ENCODE measurements at regions not wholly inside any gene's neighbourhood (a gene's known extent, or its start where the extent isn't known, plus 50 kb on each side); places are given as distances from the start of the nearest gene placed in this dataset.

GRCh38 chrX:110966091-110966454 is 129.9 kb upstream of the PAK3 start (continued):
- TF ChIP-seq CEBPZ (IDR thresholded peaks at IDR 0.05; ENCODE audit: low read depth, low read length) (no peak), FOXM1 (IDR thresholded peaks at IDR 0.05; ENCODE audit: low read depth, low read length) (no peak), MYB (IDR thresholded peaks at IDR 0.05; ENCODE audit: borderline replicate concordance, low read depth, low read length) (no peak)

- ChIA-PET SMC1A (ENCODE audit: uncharacterized antibody, unreplicated experiment) (no interaction called here), CTCF (no interaction called here), POLR2A (no interaction called here), RAD21 (ENCODE audit: unreplicated experiment) (no interaction called here)
- DNase-seq (ENCODE audit: low read depth, low spot score), result no peak
- intact Hi-C loops (cut with micrococcal nuclease; ENCODE audit: unreplicated experiment) (no loop called here), in situ Hi-C loops (cut with MboI) (no loop called here)
- no peak for FAIRE-seq
- no TSS peak for BruUV-seq (replicated peaks)
- Histone ChIP-seq H3K36me3 (ENCODE audit: control insufficient read depth in 2 of 2, insufficient read depth in 2 of 2, low read length in 1 of 2) (no peaks in the 10 kb centered on the region), H3K4me3 (no peak overlapping the region), H3K9ac (ENCODE audit: control insufficient read depth, insufficient read depth, low read length) (no peak overlapping the region), H3K9me3 (replicated peaks; ENCODE audit: control insufficient read depth, insufficient read depth, low read length) (no peaks in the 10 kb centered on the region), H3K4me1 (ENCODE audit: control insufficient read depth, insufficient read depth, low read length) (no peaks in the 10 kb centered on the region), H3K4me2 (ENCODE audit: control insufficient read depth, insufficient read depth) (no peak overlapping the region), H3K27me3 (replicated peaks in 1 of 2; ENCODE audit: control insufficient read depth in 2 of 2, insufficient read depth in 2 of 2, low read length in 1 of 2) (no peaks in the 10 kb centered on the region), H3K27ac (ENCODE audit: control insufficient read depth, insufficient read depth) (no peak overlapping the region), H2AFZ (ENCODE audit: control insufficient read depth, low read depth, low read length) (no peak overlapping the region), H3K79me2 (ENCODE audit: control insufficient read depth, insufficient read depth, low read length) (no peaks in the 10 kb centered on the region), H4K20me1 (ENCODE audit: control insufficient read depth, insufficient read depth) (no peaks in the 10 kb centered on the region)
- no peak for ATAC-seq
- 0% methylated on average over 4 of the region's 4 CpGs for WGBS (ENCODE audit: insufficient coverage, insufficient replicate concordance, low lambda C conversion rate, missing lambda C conversion rate)
- TF ChIP-seq CBX3 (IDR thresholded peaks at IDR 0.05; ENCODE audit: borderline replicate concordance, low read depth), result no peak
- no peak for TF ChIP-seq RUNX3 (IDR thresholded peaks at IDR 0.05; ENCODE audit: low read length)
- TF ChIP-seq MEF2A (IDR thresholded peaks at IDR 0.05; ENCODE audit: insufficient read depth, low read depth, low read length), result no peak
- TF ChIP-seq SMAD5 (IDR thresholded peaks at IDR 0.05; ENCODE audit: low read depth), result no peak
- no peak for TF ChIP-seq BACH1 (IDR thresholded peaks at IDR 0.05; ENCODE audit: borderline replicate concordance)
- TF ChIP-seq ZNF207 (IDR thresholded peaks at IDR 0.05; ENCODE audit: borderline replicate concordance), result no peak
- no peak for TF ChIP-seq BCL3 (IDR thresholded peaks at IDR 0.05; ENCODE audit: borderline replicate concordance, insufficient read depth, low read depth, low read length, poor library complexity, severe bottlenecking)
- no peak for TF ChIP-seq BCL11A (IDR thresholded peaks at IDR 0.05; ENCODE audit: low read depth, low read length)
- TF ChIP-seq CREM (IDR thresholded peaks at IDR 0.05; ENCODE audit: low read depth), result no peak
- TF ChIP-seq IKZF2 (IDR thresholded peaks at IDR 0.05), result no peak
- TF ChIP-seq ATF2 (IDR thresholded peaks at IDR 0.05; ENCODE audit: low read length), result no peak
- no peak for TF ChIP-seq EP300 (IDR thresholded peaks at IDR 0.05; ENCODE audit: borderline replicate concordance in 1 of 2, control insufficient read depth in 1 of 2, low read depth in 2 of 2, low read length in 2 of 2)
- TF ChIP-seq IRF5 (IDR thresholded peaks at IDR 0.05; ENCODE audit: borderline replicate concordance), result no peak
Observed at GRCh38 chrX:110965409-110966090, 130.4 kb upstream of the PAK3 start.
